OCI-LY7 (cell line): ENCODE measurements at regions not wholly inside any gene's neighbourhood (a gene's known extent, or its start where the extent isn't known, plus 50 kb on each side); places are given as distances from the start of the nearest gene placed in this dataset.

Experiments used
- BruUV-seq: library from RNA; stranded (reverse); fragments of 400-500 nt; replicated peaks from 2 replicates; lab custom pipeline; 2021; lab: Mats Ljungman, UMichigan
- CTCF ChIA-PET: fragments of 300-600 bp; sonication (Branson Sonifier 250); formaldehyde crosslinking; loops from one replicate; lab custom pipeline; 2022; ENCODE audit warnings: antibody characterized with exemption; ENCODE audit not compliant: unreplicated experiment; lab: Charles Lee
- POLR2A ChIA-PET: fragments of 300-600 bp; sonication (Branson Sonifier 250); formaldehyde crosslinking; loops from one replicate; lab custom pipeline; 2022; ENCODE audit warnings: antibody characterized with exemption; lab: Charles Lee
- DNase-seq: peaks from one replicate; pipeline ENCODE4 v3.0.0-alpha.2; 2015; ENCODE audit warnings: low spot score
- H2AFZ ChIP-seq: fragments of 200-600 bp; sonication (generic), shearing (Covaris generic); 2 replicates; pipeline ENCODE4 v1.6.1; 2014; ENCODE audit warnings: mild to moderate bottlenecking, antibody characterized with exemption, low read length, moderate library complexity
- H3K27ac ChIP-seq: fragments of 200-600 bp; sonication (generic); 2 replicates; pipeline ENCODE4 v1.5.1; 2014; ENCODE audit warnings: mixed run types, low read depth, mild to moderate bottlenecking, moderate library complexity, low read length, inconsistent platforms; ENCODE audit not compliant: poor library complexity, severe bottlenecking
- H3K36me3 ChIP-seq: fragments of 200-600 bp; sonication (generic); 2 replicates; pipeline ENCODE4 v1.6.1; 2014; ENCODE audit warnings: mild to moderate bottlenecking, antibody characterized with exemption, low read length, moderate library complexity, mixed read lengths; ENCODE audit not compliant: insufficient read depth
- H3K4me1 ChIP-seq: fragments of 200-600 bp; sonication (generic); 2 replicates; pipeline ENCODE4 v1.5.1; 2014; ENCODE audit warnings: mild to moderate bottlenecking, low read length; ENCODE audit not compliant: insufficient read depth, poor library complexity, severe bottlenecking
- H3K4me2 ChIP-seq: fragments of 200-600 bp; sonication (generic); 2 replicates; pipeline ENCODE4 v1.6.1; 2014; ENCODE audit warnings: mild to moderate bottlenecking, low read length
- H3K4me3 ChIP-seq: fragments of 200-600 bp; sonication (generic); 2 replicates; pipeline ENCODE4 v1.5.1; 2014; ENCODE audit warnings: mild to moderate bottlenecking, low read depth, low read length; ENCODE audit not compliant: poor library complexity, severe bottlenecking
- H3K79me2 ChIP-seq: fragments of 200-600 bp; sonication (generic); 2 replicates; pipeline ENCODE4 v1.6.1; 2016; ENCODE audit warnings: low read depth, mild to moderate bottlenecking, low read length, moderate library complexity, mixed read lengths; ENCODE audit not compliant: insufficient read depth
- H3K9me2 ChIP-seq: fragments of 200-600 bp; sonication (generic); 2 replicates; pipeline ENCODE4 v1.6.1; 2016; ENCODE audit warnings: mild to moderate bottlenecking, low read length, mixed read lengths; ENCODE audit not compliant: insufficient read depth
- H3K9me3 ChIP-seq: fragments of 200-600 bp; sonication (generic); 2 replicates; pipeline ENCODE4 v1.6.1; 2014; ENCODE audit warnings: mild to moderate bottlenecking, mixed run types, low read length, mixed read lengths
- H4K20me1 ChIP-seq: fragments of 200-600 bp; sonication (generic); 2 replicates; pipeline ENCODE4 v1.6.1; 2014; ENCODE audit warnings: mild to moderate bottlenecking, antibody characterized with exemption, low read length, moderate library complexity, mixed read lengths; ENCODE audit not compliant: insufficient read depth
- CTCF ChIP-seq: fragments of 200-600 bp; sonication (generic); conservative IDR thresholded peaks from 2 replicates; pipeline ENCODE4 v1.5.1; 2014; ENCODE audit warnings: mild to moderate bottlenecking, antibody characterized with exemption, low read length, moderate library complexity, mixed read lengths
- EZH2phosphoT487 ChIP-seq: fragments of 200-600 bp; sonication (generic); IDR thresholded peaks from 2 replicates; pipeline ENCODE4 v1.6.1; 2018; ENCODE audit warnings: low read depth, borderline replicate concordance, mild to moderate bottlenecking, mixed run types, antibody characterized with exemption, low read length, moderate library complexity, mixed read lengths
- intact Hi-C: fragments of 100-400 bp; cut with micrococcal nuclease; formaldehyde crosslinking; loops from one replicate; pipeline ENCODE4 v1.10.0; 2022; ENCODE audit not compliant: unreplicated experiment

GRCh38 chr14:100468557-100468956, 118.7 kb downstream of the BEGAIN start:
- CTCF ChIA-PET: interaction anchor here (0.6 kb wide), 1 partner anchor 339 kb away, joined by 3 read pairs; no protein-coding TSS in a partner anchor
- Histone ChIP-seq H4K20me1 (no peaks in the 10 kb centered on the region; the same call in 1 of the 2 replicates), H3K4me3 (no peak overlapping the region), H3K79me2 (no peaks in the 10 kb centered on the region), H3K27ac (no peak overlapping the region), H3K9me3 (no peaks in the 10 kb centered on the region), H3K36me3 (no peaks in the 10 kb centered on the region), H2AFZ (no peak overlapping the region), H3K9me2 (no peaks in the 10 kb centered on the region), H3K4me1 (no peaks in the 10 kb centered on the region), H3K4me2 (no peak overlapping the region)
- BruUV-seq: no TSS peak
- TF ChIP-seq CTCF: no peak
- TF ChIP-seq EZH2phosphoT487: no peak
- POLR2A ChIA-PET: interaction anchor here (0.6 kb wide), 1 partner anchor 27 kb away, joined by 4 read pairs; no protein-coding TSS in a partner anchor
- intact Hi-C loops: no loop called here
- DNase-seq: no peak

GRCh38 chr14:100469632-100470522, 117.3 kb downstream of the BEGAIN start:
- no peak overlapping the region for H3K4me3 ChIP-seq
- DNase-seq: no peak
- CTCF ChIA-PET: no interaction called here
- intact Hi-C loops: no loop called here
- no peak for TF ChIP-seq EZH2phosphoT487
- TF ChIP-seq CTCF: no peak
- BruUV-seq: no TSS peak
- no peak overlapping the region for H3K27ac ChIP-seq
- H4K20me1 ChIP-seq: no peaks in the 10 kb centered on the region; the same call in 1 of the 2 replicates
- POLR2A ChIA-PET: no interaction called here
- H3K9me3 ChIP-seq: no peaks in the 10 kb centered on the region
- H3K79me2 ChIP-seq: no peaks in the 10 kb centered on the region
- H2AFZ ChIP-seq: no peak overlapping the region
- no peaks in the 10 kb centered on the region for H3K36me3 ChIP-seq
- no peak overlapping the region for H3K4me2 ChIP-seq
- H3K4me1 ChIP-seq: no peaks in the 10 kb centered on the region
- H3K9me2 ChIP-seq: no peaks in the 10 kb centered on the region

- Histone ChIP-seq H3K4me3 (no peak overlapping the region), H3K4me1 (no peaks in the 10 kb centered on the region), H3K36me3 (no peaks in the 10 kb centered on the region), H3K4me2 (no peak overlapping the region), H3K9me2 (no peaks in the 10 kb centered on the region), H4K20me1 (no peaks in the 10 kb centered on the region; the same call in 1 of the 2 replicates), H2AFZ (no peak overlapping the region), H3K27ac (no peak overlapping the region), H3K9me3 (no peaks in the 10 kb centered on the region), H3K79me2 (no peaks in the 10 kb centered on the region)
- POLR2A ChIA-PET: no interaction called here
- CTCF ChIA-PET: no interaction called here
- no TSS peak for BruUV-seq
- DNase-seq: no peak
- intact Hi-C loops: no loop called here
- TF ChIP-seq CTCF (no peak), EZH2phosphoT487 (no peak)
Measured at GRCh38 chr14:100470523-100470897, 116.7 kb downstream of the BEGAIN start.
